CD4-positive, alpha-beta T cell treated with Interferon gamma for 1 hour (primary cell): ENCODE measurements at regions not wholly inside any gene's neighbourhood (a gene's known extent, or its start where the extent isn't known, plus 50 kb on each side); places are given as distances from the start of the nearest gene placed in this dataset.

ENCODE experiments used
- DNase-seq: peaks from one replicate; pipeline ENCODE4 v3.0.0-alpha.2; 2020

DNA sequence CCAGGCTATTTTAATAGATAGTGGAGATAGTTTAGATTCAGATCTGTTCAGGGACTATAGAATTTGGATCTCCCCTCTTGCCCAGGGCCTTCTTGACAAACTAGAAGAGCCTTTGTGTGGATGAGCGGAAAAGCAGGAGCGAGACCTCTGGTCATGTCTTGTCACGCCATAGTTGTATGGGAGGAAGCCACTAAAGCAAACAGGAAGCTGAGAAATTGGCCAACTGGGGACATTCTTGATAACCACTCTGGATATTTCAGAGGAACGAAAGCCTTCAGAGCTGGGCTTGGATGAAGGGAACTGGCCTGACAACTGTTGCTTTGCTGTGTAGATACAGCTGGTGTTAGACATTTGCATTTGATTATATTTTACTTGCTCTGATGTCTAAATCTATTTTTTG is 54.1 kb upstream of the EXOC2 start:
- no peak for DNase-seq

DNA sequence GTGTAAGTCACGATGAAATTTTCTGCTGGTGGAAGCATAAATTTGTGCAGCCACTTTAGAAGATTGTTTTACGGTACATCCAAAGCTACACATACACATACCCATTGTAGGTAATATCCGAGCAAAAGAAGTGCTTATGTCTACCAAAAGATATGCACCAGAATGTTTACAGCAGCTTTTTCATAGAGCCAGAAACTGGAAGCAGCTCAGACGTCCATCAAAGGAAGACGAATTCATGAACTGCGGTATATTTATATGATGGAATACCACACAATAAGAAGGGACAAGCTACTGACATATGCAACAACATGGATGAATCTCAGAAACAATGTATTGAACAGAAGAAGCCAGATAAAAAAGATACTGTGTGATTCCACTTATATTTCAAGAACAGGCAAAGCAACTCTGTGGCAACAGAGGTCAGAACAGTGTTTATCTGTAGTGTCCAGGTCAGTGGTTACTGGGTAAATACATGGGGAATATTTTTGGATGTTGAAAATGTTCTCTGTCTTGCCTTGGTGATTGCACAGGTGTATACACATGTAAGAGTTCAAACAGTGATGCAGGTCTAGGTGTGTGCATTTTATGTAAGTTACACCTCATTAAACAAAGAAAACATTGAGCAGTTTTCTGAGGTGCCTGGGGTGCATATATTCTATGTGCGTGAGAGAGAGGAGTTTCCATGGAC is 51.9 kb upstream of the EXOC2 start:
- DNase-seq = no peak

DNA sequence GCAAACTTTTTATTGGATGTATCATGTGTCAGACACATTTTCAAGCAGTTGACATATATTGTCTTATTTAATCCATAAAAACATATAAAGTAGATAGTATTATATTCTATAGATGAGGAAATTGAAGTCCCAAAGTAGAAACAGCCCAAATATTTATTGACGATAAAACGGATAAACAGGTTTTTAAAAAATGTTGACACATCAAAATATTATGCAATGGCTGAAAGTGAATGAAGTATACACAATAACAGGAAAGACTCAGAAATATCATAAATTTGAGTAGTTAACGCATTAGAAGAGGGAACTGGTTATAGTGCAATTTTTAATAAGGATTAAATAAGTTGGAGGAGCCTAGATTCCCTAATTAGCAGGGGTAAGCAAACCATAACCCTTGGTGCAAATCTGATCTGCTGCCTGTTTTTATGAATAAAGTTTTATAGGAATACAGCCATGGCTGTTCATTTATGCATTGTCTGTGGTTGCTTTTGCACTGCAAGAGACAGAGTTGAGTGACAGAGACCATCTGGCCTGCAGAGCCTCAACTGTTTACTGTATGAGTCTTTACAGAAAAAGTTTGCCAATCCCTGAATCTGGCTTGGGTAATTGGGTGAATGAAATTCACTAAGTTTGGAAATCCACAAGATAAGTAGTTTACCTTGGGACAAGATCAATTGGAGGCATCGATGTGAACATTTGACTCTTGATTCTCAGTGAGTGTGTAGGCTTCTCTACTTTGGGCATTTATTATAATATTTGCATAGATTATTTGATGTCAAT is 50.6 kb upstream of the EXOC2 start:
- no peak for DNase-seq
